Panc1 (cell line): ENCODE measurements at regions not wholly inside any gene's neighbourhood (a gene's known extent, or its start where the extent isn't known, plus 50 kb on each side); places are given as distances from the start of the nearest gene placed in this dataset.
"Not testable (repeated sequence)": the region's sequence is repeated elsewhere in the genome, so short reads cannot be mapped to it uniquely, and the experiment has no call there.

Experiments
- ATAC-seq: fragments of 200-7000 bp; cut with Tn5 transposase; 2 replicates; pipeline ENCODE4 v1.9.1; 2020; ENCODE audit warnings: mild to moderate bottlenecking, moderate library complexity
- BruUV-seq: library from RNA; stranded (reverse); fragments of 400-500 nt; replicated peaks from 2 replicates; lab custom pipeline; 2021; lab: Mats Ljungman, UMichigan
- CTCF ChIA-PET: fragments of 300-600 bp; sonication (Branson Sonifier 250); formaldehyde crosslinking; loops from one replicate; lab custom pipeline; 2022; ENCODE audit warnings: antibody characterized with exemption; lab: Charles Lee
- POLR2A ChIA-PET: fragments of 300-600 bp; sonication (Branson Sonifier 250); formaldehyde crosslinking; loops from one replicate; lab custom pipeline; 2022; ENCODE audit warnings: antibody characterized with exemption; lab: Charles Lee
- DNase-seq: peaks from one replicate; pipeline ENCODE4 v3.0.0-alpha.2; 2010; ENCODE audit warnings: low read depth, low spot score
- H3K27ac ChIP-seq: 2 replicates; pipeline ENCODE4 v1.5.1; 2011; ENCODE audit warnings: mild to moderate bottlenecking, low read length, inconsistent platforms
- H3K27me3 ChIP-seq: fragments of 200-500 bp; sonication (Bioruptor generic); 2 replicates; pipeline ENCODE4 v1.6.0; 2014; ENCODE audit warnings: low read length, inconsistent platforms; ENCODE audit not compliant: control insufficient read depth, insufficient read depth
- H3K36me3 ChIP-seq: fragments of 200-500 bp; sonication (Bioruptor generic); 2 replicates; pipeline ENCODE4 v1.5.1; 2014; ENCODE audit warnings: inconsistent platforms, mild to moderate bottlenecking, low read length, moderate library complexity; ENCODE audit not compliant: control insufficient read depth, insufficient read depth
- H3K4me1 ChIP-seq: 2 replicates; pipeline ENCODE4 v1.5.1; 2011; ENCODE audit warnings: inconsistent platforms, mild to moderate bottlenecking, low read length, moderate library complexity; ENCODE audit not compliant: control insufficient read depth, insufficient read depth
- H3K4me3 ChIP-seq, 2 experiments: 2 replicates each; pipeline ENCODE4 v1.5.1; 2011 to 2012; ENCODE audit warnings: low read depth in 2 of 2, low read length in 2 of 2, mild to moderate bottlenecking in 2 of 2, inconsistent platforms in 1 of 2, moderate library complexity in 1 of 2
- H3K9me3 ChIP-seq: fragments of 200-500 bp; sonication (Bioruptor generic); 2 replicates; pipeline ENCODE4 v1.5.1; 2014; ENCODE audit warnings: low read depth, mild to moderate bottlenecking, inconsistent platforms, low read length, moderate library complexity; ENCODE audit not compliant: control insufficient read depth, insufficient read depth
- in situ Hi-C: cut with HindIII; loops from 2 replicates; pipeline ENCODE4 v1.10.0; 2016; ENCODE audit warnings: low sequenced_read_pairs, low pct_unique_long_range_greater_than_20kb
- intact Hi-C: fragments of 100-400 bp; cut with micrococcal nuclease; formaldehyde crosslinking; loops from one replicate; pipeline ENCODE4 v1.10.0; 2022; ENCODE audit not compliant: unreplicated experiment

DNA sequence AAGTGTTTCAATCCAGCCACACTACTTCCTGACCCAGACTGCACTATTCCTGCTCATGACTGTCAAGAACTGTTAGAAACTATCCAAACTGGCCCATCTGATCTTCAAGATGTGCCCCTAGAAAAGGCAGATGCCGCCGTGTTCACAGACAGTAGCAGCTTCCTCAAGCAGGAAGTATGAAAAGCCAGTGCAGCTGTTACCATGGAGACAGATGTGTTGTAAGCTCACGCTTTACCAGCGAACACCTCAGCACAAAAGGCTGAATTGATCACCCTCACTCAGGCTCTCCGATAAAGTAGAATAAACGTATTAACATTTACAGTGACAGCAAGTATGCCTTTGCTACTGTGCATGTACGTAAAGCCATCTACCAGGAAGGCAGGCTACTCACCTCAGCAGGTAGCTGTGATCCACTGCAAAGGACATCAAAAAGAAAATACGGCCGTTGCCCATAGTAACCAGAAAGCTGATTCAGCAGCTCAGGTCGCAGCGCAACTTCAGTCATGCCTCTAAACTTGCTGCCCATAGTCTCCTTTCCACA is 132.9 kb upstream of the ROPN1B start:
- H3K4me3 ChIP-seq, ATAC-seq, in situ Hi-C loops, H3K27me3 ChIP-seq, H3K27ac ChIP-seq, DNase-seq, H3K4me1 ChIP-seq, CTCF ChIA-PET, H3K36me3 ChIP-seq, intact Hi-C loops, H3K9me3 ChIP-seq, BruUV-seq: not testable (repeated sequence)
- POLR2A ChIA-PET: interaction anchor here (0.7 kb wide), 1 partner anchor 597 kb away, joined by 3 read pairs; no protein-coding TSS in a partner anchor

DNA sequence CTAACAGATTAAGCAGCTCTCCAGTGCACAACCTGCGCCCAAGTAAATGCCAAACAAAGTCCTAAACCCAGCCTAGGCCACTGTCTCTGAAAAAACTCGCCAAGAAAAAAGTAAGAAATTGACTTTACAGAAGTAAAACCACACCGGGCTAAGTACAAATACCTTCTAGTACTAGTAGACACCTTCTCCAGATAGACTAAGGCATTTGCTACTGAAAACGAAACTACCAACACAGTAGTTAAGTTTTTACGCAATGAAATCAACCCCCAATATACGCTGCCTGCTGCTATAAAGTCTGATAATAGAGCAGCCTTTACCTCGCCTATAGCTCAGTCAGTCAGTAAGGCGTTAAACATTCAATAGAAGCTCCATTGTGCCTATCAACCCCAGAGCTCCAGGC is 132.2 kb upstream of the ROPN1B start:
- H3K4me3 ChIP-seq, ATAC-seq, H3K27me3 ChIP-seq, H3K9me3 ChIP-seq, H3K27ac ChIP-seq, CTCF ChIA-PET, H3K36me3 ChIP-seq, H3K4me1 ChIP-seq, intact Hi-C loops, DNase-seq, in situ Hi-C loops, BruUV-seq: not testable (repeated sequence)
- POLR2A ChIA-PET: interaction anchor here (0.7 kb wide), 1 partner anchor 596 kb away, joined by 3 read pairs; no protein-coding TSS in a partner anchor

DNA sequence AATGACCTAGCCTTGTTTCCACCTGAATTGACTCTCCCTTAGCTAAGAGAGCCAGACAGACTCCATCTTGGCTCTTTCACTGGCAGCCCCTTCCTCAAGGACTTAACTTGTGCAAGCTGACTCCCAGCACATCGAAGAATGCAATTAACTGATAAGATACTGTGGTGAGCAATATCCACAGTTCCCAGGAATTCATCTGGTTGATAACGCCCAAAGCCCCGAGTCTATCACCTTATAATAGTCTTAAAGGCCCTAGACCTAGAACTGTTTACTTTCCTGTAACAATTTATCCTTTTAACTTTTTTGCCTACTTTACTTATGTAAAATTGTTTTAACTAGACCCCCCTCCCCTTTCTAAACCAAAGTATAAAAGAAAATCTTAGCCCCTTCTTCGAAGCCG is 130.1 kb upstream of the ROPN1B start:
- DNase-seq, CTCF ChIA-PET, H3K27ac ChIP-seq, POLR2A ChIA-PET, in situ Hi-C loops, intact Hi-C loops, H3K4me3 ChIP-seq, H3K9me3 ChIP-seq, H3K36me3 ChIP-seq, BruUV-seq, H3K27me3 ChIP-seq, H3K4me1 ChIP-seq, ATAC-seq: not testable (repeated sequence)

DNA sequence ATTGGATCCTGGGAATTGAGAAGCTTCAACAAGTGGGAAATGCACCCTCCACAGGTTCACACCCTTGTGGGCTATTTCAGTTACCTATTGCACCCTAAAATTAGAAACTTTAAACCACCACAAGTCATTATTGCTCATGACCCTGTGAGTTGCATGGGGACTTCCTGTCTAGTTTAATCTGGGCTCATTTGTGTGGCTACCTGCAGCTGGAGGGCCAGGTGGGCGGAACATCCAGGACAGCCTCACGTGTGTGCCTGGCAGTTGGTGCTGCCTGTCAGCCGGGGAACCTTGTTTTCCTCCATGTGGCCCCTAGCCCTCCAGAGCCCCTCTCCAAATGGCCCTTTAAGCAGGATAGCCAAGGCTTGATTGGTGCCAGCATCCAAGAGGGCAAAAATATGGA is 128.5 kb upstream of the ROPN1B start:
- H3K36me3 ChIP-seq, H3K9me3 ChIP-seq, CTCF ChIA-PET, H3K4me1 ChIP-seq, in situ Hi-C loops, DNase-seq, intact Hi-C loops, H3K27ac ChIP-seq, H3K27me3 ChIP-seq, ATAC-seq, H3K4me3 ChIP-seq, POLR2A ChIA-PET, BruUV-seq: not testable (repeated sequence)

DNA sequence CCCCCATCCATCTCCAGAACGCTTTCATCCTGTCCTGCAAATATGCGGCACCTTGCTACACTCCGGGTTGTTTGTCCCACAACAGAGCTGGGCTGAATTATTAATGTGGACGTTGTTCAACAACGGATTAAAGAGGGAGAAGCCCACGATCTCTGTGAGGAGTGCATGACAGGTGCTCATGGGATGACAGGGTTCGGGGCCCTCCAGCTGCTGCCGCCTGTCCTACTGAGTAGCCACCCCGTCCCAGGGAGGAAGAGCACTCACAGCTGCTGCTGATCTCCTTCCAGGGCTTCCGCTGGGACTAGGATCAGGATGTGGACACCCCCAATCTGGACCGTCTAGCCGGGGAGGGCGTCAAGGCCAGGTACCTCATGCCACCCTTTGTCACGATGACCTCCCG is 121.0 kb upstream of the ROPN1B start:
- H3K9me3 ChIP-seq, intact Hi-C loops, H3K27me3 ChIP-seq, DNase-seq, POLR2A ChIA-PET, H3K36me3 ChIP-seq, ATAC-seq, H3K27ac ChIP-seq, H3K4me3 ChIP-seq, CTCF ChIA-PET, H3K4me1 ChIP-seq, in situ Hi-C loops, BruUV-seq: not testable (repeated sequence)

DNA sequence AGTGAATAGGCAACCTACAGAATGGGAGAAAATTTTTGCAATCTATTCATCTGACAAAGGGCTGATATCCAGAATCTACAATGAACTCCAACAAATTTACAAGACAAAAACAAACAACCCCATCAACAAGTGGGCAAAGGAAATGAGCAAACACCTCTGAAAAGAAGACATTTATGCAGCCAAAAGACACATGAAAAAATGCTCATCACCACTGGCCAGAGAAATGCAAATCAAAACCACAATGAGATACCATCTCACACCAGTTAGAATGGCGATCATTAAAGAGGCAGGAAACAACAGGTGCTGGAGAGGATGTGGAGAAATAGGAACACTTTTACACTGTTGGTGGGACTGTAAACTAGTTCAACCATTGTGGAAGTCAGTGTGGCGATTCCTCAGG is 114.0 kb upstream of the ROPN1B start:
- H3K27me3 ChIP-seq, in situ Hi-C loops, DNase-seq, H3K9me3 ChIP-seq, H3K4me1 ChIP-seq, POLR2A ChIA-PET, intact Hi-C loops, H3K4me3 ChIP-seq, CTCF ChIA-PET, H3K27ac ChIP-seq, BruUV-seq, ATAC-seq, H3K36me3 ChIP-seq: not testable (repeated sequence)
